HG03097 (cell line): ENCODE measurements at regions not wholly inside any gene's neighbourhood (a gene's known extent, or its start where the extent isn't known, plus 50 kb on each side); places are given as distances from the start of the nearest gene placed in this dataset.

Source experiments
- ATAC-seq: cut with Tn5 transposase; IDR thresholded peaks from one replicate; pipeline ENCODE4 v1.9.1; 2021; ENCODE audit not compliant: unreplicated experiment, low FRiP score

- no peak for ATAC-seq
Observed at GRCh38 chr11:11047851-11048610, 190.2 kb upstream of the ZBED5 start.

DNA sequence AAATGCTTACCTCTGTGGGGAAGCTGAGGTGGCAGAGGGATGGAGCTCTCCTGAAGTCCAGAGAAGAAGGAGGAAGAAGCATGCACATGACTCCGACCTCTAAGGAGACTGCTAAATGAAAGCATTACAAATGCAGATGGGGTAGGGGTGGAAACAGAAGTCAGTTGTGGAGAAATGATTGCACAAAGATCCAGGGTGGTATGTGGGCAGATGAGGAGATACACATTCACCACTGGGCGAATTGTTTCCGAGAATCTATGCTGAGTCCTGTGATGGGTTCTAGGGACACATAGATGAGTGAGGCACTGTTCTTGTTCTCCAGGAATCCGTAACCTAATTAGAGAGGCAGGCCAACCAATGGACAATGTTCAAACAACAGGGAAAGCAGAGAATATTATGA, 188.9 kb upstream of the ZBED5 start:
- no peak for ATAC-seq

DNA sequence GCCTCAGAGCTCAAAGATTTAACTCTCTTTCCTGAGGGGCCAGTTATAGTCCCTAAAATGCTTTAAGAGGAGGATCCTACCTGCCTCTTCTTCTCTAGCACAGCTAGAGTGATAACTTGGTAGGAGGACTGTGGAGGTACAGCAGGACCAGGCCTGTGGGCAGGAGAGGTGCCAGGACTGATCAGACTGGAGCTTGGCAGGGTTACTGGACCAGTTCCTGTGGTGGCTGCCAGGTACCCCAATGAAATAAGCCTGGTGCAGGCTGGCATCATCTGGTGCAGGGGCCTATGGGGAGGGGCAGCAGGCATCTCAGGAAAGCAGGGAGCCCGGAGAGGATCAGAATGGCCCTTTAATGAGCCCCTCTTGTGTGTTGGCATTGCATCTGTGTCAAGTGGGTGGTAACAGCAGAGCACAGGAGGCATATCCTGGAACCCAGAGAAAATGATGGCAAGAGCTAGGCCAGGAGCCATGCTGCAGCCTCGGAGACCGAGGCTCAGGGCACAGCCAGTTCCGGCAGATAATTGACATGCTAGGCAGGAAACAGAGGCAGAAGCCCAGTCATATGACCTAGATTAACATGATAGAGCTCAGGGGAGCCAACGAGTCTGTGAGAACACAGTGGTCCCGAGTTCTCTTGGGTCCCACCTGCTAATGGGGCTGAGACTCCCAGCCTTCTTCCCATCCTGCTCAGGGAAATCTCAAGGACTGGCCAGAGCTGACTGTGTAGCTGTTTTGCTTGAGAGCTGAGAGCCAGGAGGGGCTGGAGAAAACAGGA, 187.5 kb upstream of the ZBED5 start:
- no peak for ATAC-seq

GRCh38 chr11:11044137-11044855, 186.4 kb upstream of the ZBED5 start:
- no peak for ATAC-seq

DNA sequence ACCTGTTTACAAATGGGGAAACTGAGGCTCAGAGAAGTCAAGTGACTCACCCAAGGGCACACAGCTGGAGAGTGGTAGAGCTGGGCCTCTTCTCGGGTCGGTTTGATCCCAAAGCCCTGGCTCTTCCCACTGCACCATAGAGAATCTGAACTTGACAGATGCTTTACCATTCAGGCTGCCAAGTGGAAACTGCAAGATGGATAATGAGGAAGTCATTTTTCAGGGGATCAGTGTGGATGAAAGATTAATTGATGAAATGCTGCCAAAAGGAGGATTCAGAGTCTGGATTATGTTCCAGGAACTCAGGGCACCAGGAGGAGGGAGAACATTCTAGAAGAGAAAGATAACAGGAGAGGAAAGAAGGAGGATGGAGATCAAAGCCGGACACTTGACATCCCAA, 185.9 kb upstream of the ZBED5 start:
- no peak for ATAC-seq

GRCh38 chr11:11039208-11039965, 181.5 kb upstream of the ZBED5 start:
- ATAC-seq, result no peak

GRCh38 chr11:11038782-11039181, 180.9 kb upstream of the ZBED5 start:
- ATAC-seq, result no peak

DNA sequence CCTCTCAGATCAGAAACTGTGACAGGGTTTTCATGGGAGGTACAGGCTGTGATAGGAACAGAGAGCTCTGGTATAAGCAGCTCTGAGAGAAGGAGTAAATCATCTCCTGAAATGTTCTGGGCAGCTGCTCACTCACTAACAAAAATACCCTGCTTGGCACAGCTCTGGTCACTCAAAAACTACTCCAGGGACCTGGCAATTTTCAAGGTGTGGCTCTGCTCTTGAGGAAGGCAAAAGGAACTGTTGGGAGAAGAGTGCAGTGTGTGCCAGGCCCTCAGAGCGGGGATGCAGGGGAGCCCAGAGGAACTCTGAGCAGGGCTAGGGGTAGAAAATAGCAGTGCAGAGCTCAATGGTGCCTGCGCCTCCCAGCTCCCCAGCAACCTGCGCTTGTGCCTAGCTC, 180.5 kb upstream of the ZBED5 start:
- ATAC-seq, result no peak

DNA sequence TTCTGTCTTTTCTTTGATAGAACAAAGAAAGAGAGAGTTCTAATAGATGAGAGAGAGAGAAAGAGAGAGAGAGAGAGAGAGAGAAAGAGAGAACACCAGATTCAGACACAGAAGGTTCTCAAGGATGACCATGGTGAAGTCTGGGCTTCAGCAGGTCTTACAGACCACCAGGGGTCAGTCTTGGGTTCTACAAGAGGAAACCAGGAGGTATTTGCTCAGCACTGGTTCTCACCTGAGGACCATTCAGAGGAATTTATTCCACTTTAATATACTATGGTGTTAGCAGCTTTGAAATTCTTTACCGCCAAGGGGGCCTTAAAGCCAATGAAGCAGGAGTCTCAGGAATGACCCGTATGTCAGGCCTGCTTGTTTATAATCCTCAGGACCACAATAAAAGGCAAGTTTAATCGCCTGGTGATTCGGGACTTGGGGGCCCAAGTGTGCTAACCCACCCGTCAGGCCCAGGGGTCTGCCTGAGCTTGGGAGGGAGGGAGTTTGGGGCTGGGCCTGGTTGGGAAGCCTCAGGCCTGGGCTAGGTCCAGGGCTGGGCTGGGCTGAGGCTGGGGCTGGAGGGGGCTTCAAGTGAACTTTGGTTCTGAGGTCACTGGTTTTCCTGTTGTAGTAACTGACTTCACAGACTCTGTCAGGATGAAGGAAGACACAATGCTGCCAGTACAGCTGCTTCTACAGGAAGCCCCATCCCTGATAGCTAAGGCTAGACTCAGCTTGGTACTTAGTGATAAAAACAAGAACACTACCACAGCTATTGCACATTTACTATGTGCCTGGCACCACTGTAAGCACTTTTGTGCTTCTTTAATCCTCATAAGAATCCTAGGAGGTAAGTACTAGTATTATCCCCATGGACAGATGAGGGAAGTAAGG, 179.2 kb upstream of the ZBED5 start:
- no peak for ATAC-seq

DNA sequence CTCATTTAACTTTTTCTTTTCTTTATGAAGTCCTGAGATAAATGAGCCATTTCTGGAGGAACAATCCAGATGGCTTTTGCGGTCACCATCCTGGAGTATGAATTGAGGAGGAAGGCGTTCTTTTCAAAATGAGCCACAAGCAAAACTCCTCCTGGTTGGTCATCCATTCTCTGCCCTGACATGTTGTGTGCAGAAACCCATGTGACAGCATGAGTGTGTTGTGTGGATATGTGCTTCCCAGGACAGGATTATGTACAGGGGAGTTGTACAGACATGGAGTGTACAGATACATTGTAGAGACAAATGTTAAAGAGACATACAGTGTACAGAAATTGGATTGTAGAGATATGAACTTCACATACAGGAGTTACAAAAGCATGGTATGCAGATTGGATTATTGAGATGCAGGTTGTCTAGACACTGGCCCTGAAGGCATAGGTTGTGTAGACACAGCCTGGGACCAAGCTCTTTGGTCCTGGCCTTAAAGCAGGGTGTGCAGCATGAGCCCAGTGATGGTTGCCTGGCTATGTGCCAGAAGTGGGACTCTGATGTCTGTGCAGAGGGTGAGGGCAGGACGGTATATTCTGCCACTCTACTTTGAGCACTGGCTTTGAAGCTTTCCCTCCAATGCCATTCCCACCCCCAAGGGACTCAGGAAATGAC, 178.5 kb upstream of the ZBED5 start:
- no peak for ATAC-seq

- no peak for ATAC-seq
Observed at GRCh38 chr11:11035331-11035730, 177.5 kb upstream of the ZBED5 start.

GRCh38 chr11:11034476-11034875, 176.6 kb upstream of the ZBED5 start:
- no peak for ATAC-seq

- no peak for ATAC-seq
Observed at GRCh38 chr11:11032066-11032465, 174.2 kb upstream of the ZBED5 start.

GRCh38 chr11:11029027-11029426, 171.2 kb upstream of the ZBED5 start:
- ATAC-seq, result no peak

DNA sequence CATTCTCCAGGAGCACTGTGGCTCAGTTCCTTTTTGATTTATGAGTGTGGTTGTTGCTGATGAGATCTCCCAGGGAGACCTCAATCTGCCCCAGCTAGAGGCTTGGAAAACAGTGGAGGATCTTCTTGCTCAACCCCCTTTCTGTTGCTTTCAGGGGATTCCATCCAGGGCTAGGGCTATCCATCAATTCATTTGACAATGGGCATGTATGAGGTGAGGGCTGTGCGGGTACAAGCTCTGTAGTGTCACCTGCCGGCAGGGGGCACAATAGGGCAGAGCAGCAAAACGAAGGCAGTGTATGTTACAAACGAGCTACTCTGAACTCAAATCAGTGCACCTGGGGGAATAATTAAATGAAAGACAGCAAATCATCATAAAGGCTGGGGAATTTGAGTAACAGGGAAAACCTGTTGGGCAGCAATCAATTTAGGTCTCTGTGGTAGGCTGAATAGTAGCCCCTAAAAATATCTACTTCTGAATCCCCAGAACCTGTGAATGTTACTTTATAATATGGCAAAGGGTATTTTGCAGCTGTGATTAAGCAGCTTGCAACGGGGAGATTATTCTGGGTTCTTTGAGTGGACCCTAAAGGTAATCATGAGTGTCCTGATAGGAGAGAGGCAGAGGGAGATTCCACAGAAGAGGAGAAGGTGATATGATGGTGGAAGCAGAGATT, 170.3 kb upstream of the ZBED5 start:
- ATAC-seq, result peak; percentile 65

DNA sequence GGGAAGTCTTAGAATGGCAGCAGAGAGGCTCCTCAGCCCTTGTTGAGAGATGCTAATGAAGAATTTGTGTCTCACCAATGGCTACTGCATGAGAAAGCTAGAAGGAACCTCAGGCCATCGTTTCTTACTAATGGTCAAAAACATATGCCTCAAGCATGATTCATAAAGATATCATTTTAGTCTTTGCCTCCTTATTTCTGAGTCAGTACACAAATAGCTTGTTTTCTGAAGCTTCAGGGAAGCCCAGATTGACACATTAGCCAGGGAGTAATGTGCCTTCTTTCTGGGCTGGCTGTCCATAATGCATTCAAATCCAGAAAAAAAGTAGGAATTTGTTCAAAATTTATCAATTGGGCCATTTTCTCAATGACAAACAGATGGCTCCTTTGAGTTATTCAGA, 169.4 kb upstream of the ZBED5 start:
- no peak for ATAC-seq

DNA sequence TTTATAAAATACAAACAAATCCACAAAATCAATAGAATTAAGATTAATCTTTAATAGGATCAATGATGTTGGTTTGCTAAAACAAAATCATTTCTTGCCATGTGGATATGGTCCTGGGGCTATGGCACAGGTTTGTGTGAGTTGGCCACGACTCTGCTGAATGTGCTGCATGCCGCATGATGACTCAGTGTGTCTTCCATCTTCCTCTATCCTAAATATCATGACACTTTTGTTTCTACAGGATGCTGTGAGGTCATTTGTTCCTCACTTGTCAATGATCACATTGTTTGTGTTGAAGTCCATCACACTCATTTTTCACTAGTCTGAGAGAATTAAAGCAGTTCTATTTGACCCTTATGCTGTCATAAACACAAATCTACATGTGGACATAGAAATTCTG, 167.2 kb upstream of the ZBED5 start:
- ATAC-seq, result no peak

DNA sequence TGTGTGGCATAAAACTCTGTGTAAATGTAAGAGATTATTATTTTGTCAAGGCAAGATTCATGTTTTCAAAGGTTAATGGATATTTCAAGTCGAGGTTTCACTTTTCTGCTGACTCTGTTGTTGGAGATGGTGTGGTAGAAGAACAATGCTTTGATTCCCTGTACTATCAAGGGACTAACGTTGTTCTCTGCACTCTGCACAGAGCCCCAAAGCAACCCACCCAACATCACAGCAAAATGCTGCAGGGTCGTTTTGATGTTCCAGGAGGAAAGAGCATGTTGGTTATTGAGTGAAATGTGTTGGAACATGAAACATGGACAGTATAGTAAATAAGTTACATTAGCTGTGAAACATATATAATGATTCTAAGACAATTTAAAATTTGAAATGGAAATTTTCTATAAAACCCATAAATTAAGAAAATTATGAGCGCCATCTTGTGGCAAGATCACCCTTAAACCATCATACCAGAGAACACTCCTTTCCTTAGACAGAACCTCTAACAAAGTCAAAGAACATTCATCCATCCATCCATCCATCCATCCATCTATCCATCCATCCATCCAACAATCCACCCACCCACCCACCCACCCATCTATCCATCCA, 164.4 kb upstream of the ZBED5 start:
- ATAC-seq, result no peak
